ENCODE measurements at regions not wholly inside any gene's neighbourhood (a gene's known extent, or its start where the extent isn't known, plus 50 kb on each side); places are given as distances from the start of the nearest gene placed in this dataset.
A peak's percentile ranks its signal among the peaks of the same experiment; 100 is the strongest.
"Not testable (repeated sequence)": the region's sequence is repeated elsewhere in the genome, so short reads cannot be mapped to it uniquely, and the experiment has no call there.

GRCh38 chr1:196366-196765, 255.1 kb downstream of the OR4F29 start:
- intact Hi-C loops (cut with micrococcal nuclease); H2AFZ ChIP-seq (ENCODE audit: low read depth, low read length, poor library complexity, severe bottlenecking); POLR2A ChIA-PET; H3K9me2 ChIP-seq (ENCODE audit: insufficient read depth); H4K20me1 ChIP-seq (ENCODE audit: insufficient read depth); H3K9ac ChIP-seq (ENCODE audit: low read length); BruUV-seq (replicated peaks); H3K4me1 ChIP-seq (ENCODE audit: control insufficient read depth in 1 of 2, insufficient read depth in 2 of 2, low read length in 2 of 2); H3K79me2 ChIP-seq (ENCODE audit: insufficient read depth, low read length); H3K36me3 ChIP-seq (ENCODE audit: control insufficient read depth in 1 of 2, insufficient read depth in 2 of 2, low read length in 2 of 2); DNase-seq (ENCODE audit: low read depth, low spot score); H3K9me3 ChIP-seq (ENCODE audit: control insufficient read depth in 1 of 2, insufficient read depth in 1 of 2, low read depth in 1 of 2, low read length in 2 of 2); H3K27ac ChIP-seq (ENCODE audit: low read depth, low read length); CTCF ChIA-PET; RAD21 ChIA-PET (ENCODE audit: low non-redundant PET in 1 of 2, low total read pairs in 2 of 2, uncharacterized antibody in 2 of 2, unreplicated experiment in 2 of 2); H3K27me3 ChIP-seq (ENCODE audit: insufficient read depth, low read length); H3K4me3 ChIP-seq (replicated peaks in 1 of 2; ENCODE audit: low read depth in 1 of 2, low read length in 2 of 2); H3K4me2 ChIP-seq (ENCODE audit: low read length): not testable (repeated sequence)
- peak; percentile 77 for ATAC-seq

- ATAC-seq; H3K4me1 ChIP-seq (ENCODE audit: control insufficient read depth in 1 of 2, insufficient read depth in 2 of 2, low read length in 2 of 2); H4K20me1 ChIP-seq (ENCODE audit: insufficient read depth); H2AFZ ChIP-seq (ENCODE audit: low read depth, low read length, poor library complexity, severe bottlenecking); RAD21 ChIA-PET (ENCODE audit: low non-redundant PET in 1 of 2, low total read pairs in 2 of 2, uncharacterized antibody in 2 of 2, unreplicated experiment in 2 of 2); H3K9me2 ChIP-seq (ENCODE audit: insufficient read depth); H3K9ac ChIP-seq (ENCODE audit: low read length); CTCF ChIA-PET; H3K4me3 ChIP-seq (replicated peaks in 1 of 2; ENCODE audit: low read depth in 1 of 2, low read length in 2 of 2); BruUV-seq (replicated peaks); POLR2A ChIA-PET; H3K9me3 ChIP-seq (ENCODE audit: control insufficient read depth in 1 of 2, insufficient read depth in 1 of 2, low read depth in 1 of 2, low read length in 2 of 2); H3K27ac ChIP-seq (ENCODE audit: low read depth, low read length); intact Hi-C loops (cut with micrococcal nuclease); DNase-seq (ENCODE audit: low read depth, low spot score); H3K79me2 ChIP-seq (ENCODE audit: insufficient read depth, low read length); H3K27me3 ChIP-seq (ENCODE audit: insufficient read depth, low read length); H3K4me2 ChIP-seq (ENCODE audit: low read length); H3K36me3 ChIP-seq (ENCODE audit: control insufficient read depth in 1 of 2, insufficient read depth in 2 of 2, low read length in 2 of 2): not testable (repeated sequence)
These were observed 260.0 kb downstream of the OR4F29 start for GRCh38 chr1:191296-192049.

- CTCF ChIA-PET; H3K79me2 ChIP-seq (ENCODE audit: insufficient read depth, low read length); H3K4me3 ChIP-seq (replicated peaks in 1 of 2; ENCODE audit: low read depth in 1 of 2, low read length in 2 of 2); POLR2A ChIA-PET; H2AFZ ChIP-seq (ENCODE audit: low read depth, low read length, poor library complexity, severe bottlenecking); intact Hi-C loops (cut with micrococcal nuclease); DNase-seq (ENCODE audit: low read depth, low spot score); H3K9me2 ChIP-seq (ENCODE audit: insufficient read depth); RAD21 ChIA-PET (ENCODE audit: low non-redundant PET in 1 of 2, low total read pairs in 2 of 2, uncharacterized antibody in 2 of 2, unreplicated experiment in 2 of 2); H3K9ac ChIP-seq (ENCODE audit: low read length); H3K9me3 ChIP-seq (ENCODE audit: control insufficient read depth in 1 of 2, insufficient read depth in 1 of 2, low read depth in 1 of 2, low read length in 2 of 2); H3K4me2 ChIP-seq (ENCODE audit: low read length); BruUV-seq (replicated peaks); H3K27me3 ChIP-seq (ENCODE audit: insufficient read depth, low read length); H3K27ac ChIP-seq (ENCODE audit: low read depth, low read length); H3K4me1 ChIP-seq (ENCODE audit: control insufficient read depth in 1 of 2, insufficient read depth in 2 of 2, low read length in 2 of 2); H3K36me3 ChIP-seq (ENCODE audit: control insufficient read depth in 1 of 2, insufficient read depth in 2 of 2, low read length in 2 of 2); ATAC-seq; H4K20me1 ChIP-seq (ENCODE audit: insufficient read depth): not testable (repeated sequence)
These were observed 260.8 kb downstream of the OR4F29 start for GRCh38 chr1:190678-191077.

GRCh38 chr1:189915-190314, 261.6 kb downstream of the OR4F29 start:
- intact Hi-C loops (cut with micrococcal nuclease); ATAC-seq; H3K27me3 ChIP-seq (ENCODE audit: insufficient read depth, low read length); RAD21 ChIA-PET (ENCODE audit: low non-redundant PET in 1 of 2, low total read pairs in 2 of 2, uncharacterized antibody in 2 of 2, unreplicated experiment in 2 of 2); POLR2A ChIA-PET; H3K27ac ChIP-seq (ENCODE audit: low read depth, low read length); H3K36me3 ChIP-seq (ENCODE audit: control insufficient read depth in 1 of 2, insufficient read depth in 2 of 2, low read length in 2 of 2); H4K20me1 ChIP-seq (ENCODE audit: insufficient read depth); H3K79me2 ChIP-seq (ENCODE audit: insufficient read depth, low read length); H3K4me3 ChIP-seq (replicated peaks in 1 of 2; ENCODE audit: low read depth in 1 of 2, low read length in 2 of 2); CTCF ChIA-PET; H2AFZ ChIP-seq (ENCODE audit: low read depth, low read length, poor library complexity, severe bottlenecking); H3K9ac ChIP-seq (ENCODE audit: low read length); H3K9me2 ChIP-seq (ENCODE audit: insufficient read depth); H3K9me3 ChIP-seq (ENCODE audit: control insufficient read depth in 1 of 2, insufficient read depth in 1 of 2, low read depth in 1 of 2, low read length in 2 of 2); BruUV-seq (replicated peaks); DNase-seq (ENCODE audit: low read depth, low spot score); H3K4me1 ChIP-seq (ENCODE audit: control insufficient read depth in 1 of 2, insufficient read depth in 2 of 2, low read length in 2 of 2); H3K4me2 ChIP-seq (ENCODE audit: low read length): not testable (repeated sequence)

Measured in HCT116 (cell line).